K562 (cell line): ENCODE measurements at regions not wholly inside any gene's neighbourhood (a gene's known extent, or its start where the extent isn't known, plus 50 kb on each side); places are given as distances from the start of the nearest gene placed in this dataset.

Experiments used
- CBX8 ChIP-seq: fragments of 200-600 bp; sonication (generic); IDR thresholded peaks from 2 replicates; pipeline ENCODE4 v1.6.1; 2012; ENCODE audit warnings: borderline replicate concordance, mixed run types, low read depth, mild to moderate bottlenecking, moderate library complexity, mixed read lengths, low read length, control low read depth, inconsistent platforms; ENCODE audit not compliant: poor library complexity, severe bottlenecking; ENCODE audit errors: extremely low read depth
- CREB1 ChIP-seq, 2 experiments: sonication (generic) in 1 of 2; formaldehyde crosslinking in 1 of 2; IDR thresholded peaks; 2 replicates each; pipeline versions ENCODE4 v1.6.1 to v1.8.0; 2012 to 2022; ENCODE audit warnings: inconsistent platforms in 1 of 2, mild to moderate bottlenecking in 1 of 2, missing genetic modification reagents in 1 of 2, moderate library complexity in 1 of 2
- HDGF ChIP-seq: fragments of 450-650 bp; IDR thresholded peaks from 2 replicates; pipeline ENCODE4 v1.6.1; 2016
- KLF16 ChIP-seq: IDR thresholded peaks from 2 replicates; pipeline ENCODE4 v1.6.1; 2016; ENCODE audit warnings: antibody characterized with exemption
- MAFF ChIP-seq: IDR thresholded peaks from 2 replicates; pipeline ENCODE4 v1.6.1; 2012; ENCODE audit warnings: low read length, improper control_type of control experiment
- POLR2AphosphoS5 ChIP-seq: IDR thresholded peaks from 2 replicates; pipeline ENCODE4 v1.6.1; 2011; ENCODE audit warnings: mild to moderate bottlenecking, low read depth, low read length, moderate library complexity; ENCODE audit not compliant: control insufficient read depth, insufficient read depth
- PTRF ChIP-seq: fragments of 450-650 bp; IDR thresholded peaks from 2 replicates; pipeline ENCODE4 v1.6.1; 2016; ENCODE audit warnings: mild to moderate bottlenecking, missing genetic modification characterization, missing compliant biosample characterization
- SUPT5H ChIP-seq: fragments of 450-650 bp; IDR thresholded peaks from 2 replicates; pipeline ENCODE4 v1.6.1; 2016
- ZNF24 ChIP-seq: fragments of 450-650 bp; IDR thresholded peaks from 2 replicates; pipeline ENCODE4 v1.6.1; 2016
- ZNF253 ChIP-seq: fragments of 250-450 bp; sonication (Bioruptor Pico); conservative IDR thresholded peaks from 2 replicates; pipeline ENCODE4 v1.6.1; 2021; ENCODE audit warnings: mild to moderate bottlenecking
- ZNF263 ChIP-seq: sonication (generic); formaldehyde crosslinking; IDR thresholded peaks from 2 replicates; pipeline ENCODE4 v1.8.0; 2022; ENCODE audit warnings: mild to moderate bottlenecking, missing genetic modification reagents, borderline replicate concordance
- TF ChIP-seq, protein P1 (sequence below), 3 experiments: IDR thresholded peaks in 2 of 3; conservative IDR thresholded peaks in 1 of 3; 2 replicates each; pipeline ENCODE4 v1.5.1; 2011 to 2012; ENCODE audit warnings: low read length in 3 of 3, mild to moderate bottlenecking in 3 of 3, control low read depth in 2 of 3, improper control_type of control experiment in 1 of 3, inconsistent platforms in 1 of 3, low read depth in 1 of 3, mixed read lengths in 1 of 3, moderate library complexity in 1 of 3; ENCODE audit not compliant: insufficient read depth in 2 of 3

- TF ChIP-seq CBX8 = no peak
- no peak for TF ChIP-seq SUPT5H
- no peak for TF ChIP-seq MAFF
- TF ChIP-seq ZNF253 (CRISPR knock-in tag) = no peak
- TF ChIP-seq ZNF263 (CRISPR knock-in tag) = no peak
- TF ChIP-seq, protein P1, sequence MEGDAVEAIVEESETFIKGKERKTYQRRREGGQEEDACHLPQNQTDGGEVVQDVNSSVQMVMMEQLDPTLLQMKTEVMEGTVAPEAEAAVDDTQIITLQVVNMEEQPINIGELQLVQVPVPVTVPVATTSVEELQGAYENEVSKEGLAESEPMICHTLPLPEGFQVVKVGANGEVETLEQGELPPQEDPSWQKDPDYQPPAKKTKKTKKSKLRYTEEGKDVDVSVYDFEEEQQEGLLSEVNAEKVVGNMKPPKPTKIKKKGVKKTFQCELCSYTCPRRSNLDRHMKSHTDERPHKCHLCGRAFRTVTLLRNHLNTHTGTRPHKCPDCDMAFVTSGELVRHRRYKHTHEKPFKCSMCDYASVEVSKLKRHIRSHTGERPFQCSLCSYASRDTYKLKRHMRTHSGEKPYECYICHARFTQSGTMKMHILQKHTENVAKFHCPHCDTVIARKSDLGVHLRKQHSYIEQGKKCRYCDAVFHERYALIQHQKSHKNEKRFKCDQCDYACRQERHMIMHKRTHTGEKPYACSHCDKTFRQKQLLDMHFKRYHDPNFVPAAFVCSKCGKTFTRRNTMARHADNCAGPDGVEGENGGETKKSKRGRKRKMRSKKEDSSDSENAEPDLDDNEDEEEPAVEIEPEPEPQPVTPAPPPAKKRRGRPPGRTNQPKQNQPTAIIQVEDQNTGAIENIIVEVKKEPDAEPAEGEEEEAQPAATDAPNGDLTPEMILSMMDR (IDR thresholded peaks at IDR 0.05 in 2 of 3, conservative IDR thresholded peaks at IDR 0.05 in 1 of 3; ENCODE audit: insufficient read depth in 2 of 3, low read depth in 1 of 3, low read length in 3 of 3) = no peak
- TF ChIP-seq PTRF = no peak
- no peak for TF ChIP-seq HDGF
- TF ChIP-seq KLF16 = no peak
- TF ChIP-seq ZNF24 = no peak
- TF ChIP-seq CREB1 (IDR thresholded peaks at IDR 0.05) = no peak
- TF ChIP-seq CREB1 (CRISPR knock-in tag; IDR thresholded peaks at IDR 0.05) = no peak
- no peak for TF ChIP-seq POLR2AphosphoS5
These were observed 81.5 kb upstream of the NHSL1 start for GRCh38 chr6:138580801-138581200.
